ENCODE measurements at regions not wholly inside any gene's neighbourhood (a gene's known extent, or its start where the extent isn't known, plus 50 kb on each side); places are given as distances from the start of the nearest gene placed in this dataset.

GRCh38 chr10:61825001-61825400 is 76.5 kb upstream of the ARID5B start:
- no peak overlapping the region for H3K4me3 Mint-ChIP-seq (ENCODE audit: unreplicated experiment)
- DNase-seq (ENCODE audit: low spot score): no peak
- TF ChIP-seq CTCF (IDR thresholded peaks at IDR 0.05): no peak
- peaks cover 7% of the 10 kb centered on the region for H3K4me1 Mint-ChIP-seq (ENCODE audit: low read depth)
- no peak overlapping the region for H3K27ac Mint-ChIP-seq (ENCODE audit: unreplicated experiment)
- no peaks in the 10 kb centered on the region for H3K27me3 Mint-ChIP-seq (ENCODE audit: low read depth)
- no peaks in the 10 kb centered on the region for H3K36me3 Mint-ChIP-seq (ENCODE audit: low read depth)
- no peaks in the 10 kb centered on the region for H3K9me3 Mint-ChIP-seq (ENCODE audit: low read depth)

GRCh38 chr10:61825628-61826027 is 75.9 kb upstream of the ARID5B start:
- Mint-ChIP-seq H3K4me1 (ENCODE audit: low read depth) (peaks cover 7% of the 10 kb centered on the region), H3K36me3 (ENCODE audit: low read depth) (no peaks in the 10 kb centered on the region), H3K4me3 (ENCODE audit: unreplicated experiment) (no peak overlapping the region), H3K27ac (ENCODE audit: unreplicated experiment) (no peak overlapping the region), H3K27me3 (ENCODE audit: low read depth) (no peaks in the 10 kb centered on the region), H3K9me3 (ENCODE audit: low read depth) (no peaks in the 10 kb centered on the region)
- no peak for DNase-seq (ENCODE audit: low spot score)
- no peak for TF ChIP-seq CTCF (IDR thresholded peaks at IDR 0.05)

- Mint-ChIP-seq H3K27ac (ENCODE audit: unreplicated experiment) (no peak overlapping the region), H3K4me3 (ENCODE audit: unreplicated experiment) (no peak overlapping the region), H3K27me3 (ENCODE audit: low read depth) (no peaks in the 10 kb centered on the region), H3K9me3 (ENCODE audit: low read depth) (peaks cover 3% of the 10 kb centered on the region), H3K36me3 (ENCODE audit: low read depth) (no peaks in the 10 kb centered on the region), H3K4me1 (ENCODE audit: low read depth) (peaks cover 10% of the 10 kb centered on the region)
- no peak for DNase-seq (ENCODE audit: low spot score)
- no peak for TF ChIP-seq CTCF (IDR thresholded peaks at IDR 0.05)
These were observed 73.5 kb upstream of the ARID5B start for GRCh38 chr10:61828034-61828433.

- no peaks in the 10 kb centered on the region for H3K36me3 Mint-ChIP-seq (ENCODE audit: low read depth)
- no peak for DNase-seq (ENCODE audit: low spot score)
- H3K4me1 Mint-ChIP-seq (ENCODE audit: low read depth): peaks cover 11% of the 10 kb centered on the region
- H3K9me3 Mint-ChIP-seq (ENCODE audit: low read depth): peaks cover 3% of the 10 kb centered on the region
- H3K4me3 Mint-ChIP-seq (ENCODE audit: unreplicated experiment): no peak overlapping the region
- H3K27me3 Mint-ChIP-seq (ENCODE audit: low read depth): no peaks in the 10 kb centered on the region
- no peak for TF ChIP-seq CTCF (IDR thresholded peaks at IDR 0.05)
- no peak overlapping the region for H3K27ac Mint-ChIP-seq (ENCODE audit: unreplicated experiment)
These were observed 72.7 kb upstream of the ARID5B start for GRCh38 chr10:61828788-61829187.

GRCh38 chr10:61830072-61830845 is 71.2 kb upstream of the ARID5B start:
- Mint-ChIP-seq H3K4me3 (ENCODE audit: unreplicated experiment) (no peak overlapping the region), H3K27me3 (ENCODE audit: low read depth) (no peaks in the 10 kb centered on the region), H3K36me3 (ENCODE audit: low read depth) (no peaks in the 10 kb centered on the region), H3K4me1 (ENCODE audit: low read depth) (peaks cover 19% of the 10 kb centered on the region), H3K9me3 (ENCODE audit: low read depth) (peaks cover 3% of the 10 kb centered on the region), H3K27ac (ENCODE audit: unreplicated experiment) (no peak overlapping the region)
- TF ChIP-seq CTCF (IDR thresholded peaks at IDR 0.05): no peak
- no peak for DNase-seq (ENCODE audit: low spot score)

All from chondrocyte (in vitro differentiated cells).